SK-N-SH treated with all-trans-retinoic acid at 6 μM for 48 hours (cell line): ENCODE measurements at regions not wholly inside any gene's neighbourhood (a gene's known extent, or its start where the extent isn't known, plus 50 kb on each side); places are given as distances from the start of the nearest gene placed in this dataset.

Source experiments
- ATAC-seq: fragments of 200-7000 bp; cut with Tn5 transposase; 3 replicates; pipeline ENCODE4 v1.9.1; 2020; ENCODE audit warnings: mild to moderate bottlenecking, moderate library complexity
- ARNTL ChIP-seq: fragments of 450-650 bp; formaldehyde crosslinking; IDR thresholded peaks from 2 replicates; pipeline ENCODE4 v1.5.0; 2020; ENCODE audit warnings: low read depth, mild to moderate bottlenecking, moderate library complexity, borderline replicate concordance
- BACH2 ChIP-seq: fragments of 250-450 bp; sonication (Bioruptor Pico); IDR thresholded peaks from 2 replicates; pipeline ENCODE4 v1.9.0; 2021; ENCODE audit warnings: mild to moderate bottlenecking, borderline replicate concordance
- CREB5 ChIP-seq: fragments of 250-450 bp; sonication (Bioruptor Pico); IDR thresholded peaks from 2 replicates; pipeline ENCODE4 v1.5.1; 2020; ENCODE audit warnings: low read depth, mild to moderate bottlenecking, moderate library complexity
- CSDC2 ChIP-seq: fragments of 250-450 bp; sonication (Bioruptor Pico); IDR thresholded peaks from 2 replicates; pipeline ENCODE4 v1.5.0; 2020; ENCODE audit warnings: mild to moderate bottlenecking, moderate library complexity
- CSRNP3 ChIP-seq: fragments of 250-450 bp; sonication (Bioruptor Pico); IDR thresholded peaks from 2 replicates; pipeline ENCODE4 v1.5.1; 2021; ENCODE audit warnings: mild to moderate bottlenecking, moderate library complexity
- GLIS3 ChIP-seq: fragments of 250-450 bp; sonication (Bioruptor Pico); IDR thresholded peaks from 2 replicates; pipeline ENCODE4 v1.5.0; 2020; ENCODE audit warnings: mild to moderate bottlenecking, moderate library complexity
- ISL1 ChIP-seq: fragments of 250-450 bp; sonication (Bioruptor Pico); IDR thresholded peaks from 2 replicates; pipeline ENCODE4 v2.1.2; 2022; ENCODE audit warnings: mild to moderate bottlenecking, moderate library complexity
- OSR1 ChIP-seq: fragments of 250-450 bp; sonication (Bioruptor Pico); IDR thresholded peaks from 2 replicates; pipeline ENCODE4 v1.8.0; 2022; ENCODE audit warnings: moderate library complexity, mild to moderate bottlenecking, inconsistent platforms
- PATZ1 ChIP-seq: fragments of 250-450 bp; sonication (Bioruptor Pico); IDR thresholded peaks from 2 replicates; pipeline ENCODE4 v1.8.0; 2020; ENCODE audit warnings: mild to moderate bottlenecking, moderate library complexity, borderline replicate concordance
- POU6F1 ChIP-seq: fragments of 250-450 bp; sonication (Bioruptor Pico); IDR thresholded peaks from 2 replicates; pipeline ENCODE4 v1.8.0; 2021; ENCODE audit warnings: low read depth, mild to moderate bottlenecking, moderate library complexity, borderline replicate concordance
- PPARA ChIP-seq: fragments of 250-450 bp; sonication (Bioruptor Pico); IDR thresholded peaks from 2 replicates; pipeline ENCODE4 v1.5.0; 2020; ENCODE audit warnings: mild to moderate bottlenecking, borderline replicate concordance
- RARB ChIP-seq: fragments of 250-450 bp; sonication (Bioruptor Pico); IDR thresholded peaks from 2 replicates; pipeline ENCODE4 v1.8.0; 2021; ENCODE audit warnings: mild to moderate bottlenecking, moderate library complexity
- SNAI2 ChIP-seq: fragments of 250-450 bp; sonication (Bioruptor Pico); IDR thresholded peaks from 2 replicates; pipeline ENCODE4 v1.5.0; 2020; ENCODE audit warnings: mild to moderate bottlenecking, moderate library complexity
- TOX ChIP-seq: fragments of 250-450 bp; sonication (Bioruptor Pico); IDR thresholded peaks from 2 replicates; pipeline ENCODE4 v1.8.0; 2021; ENCODE audit warnings: mild to moderate bottlenecking, moderate library complexity, borderline replicate concordance
- ZC3H10 ChIP-seq: fragments of 250-450 bp; sonication (Bioruptor Pico); IDR thresholded peaks from 2 replicates; pipeline ENCODE4 v1.5.1; 2021; ENCODE audit warnings: mild to moderate bottlenecking, moderate library complexity
- ZFP3 ChIP-seq: fragments of 250-450 bp; sonication (Bioruptor Pico); IDR thresholded peaks from 2 replicates; pipeline ENCODE4 v1.5.0; 2020; ENCODE audit warnings: mild to moderate bottlenecking, moderate library complexity
- ZFP30 ChIP-seq: fragments of 450-650 bp; formaldehyde crosslinking; IDR thresholded peaks from 2 replicates; pipeline ENCODE4 v1.5.0; 2022; ENCODE audit warnings: mild to moderate bottlenecking, moderate library complexity
- ZNF565 ChIP-seq: fragments of 450-650 bp; formaldehyde crosslinking; conservative IDR thresholded peaks from 2 replicates; pipeline ENCODE4 v1.5.0; 2020; ENCODE audit warnings: low read depth, mild to moderate bottlenecking, moderate library complexity
- ZNF70 ChIP-seq: fragments of 450-650 bp; formaldehyde crosslinking; IDR thresholded peaks from 2 replicates; pipeline ENCODE4 v1.5.0; 2020; ENCODE audit warnings: mild to moderate bottlenecking, moderate library complexity
- ZNF8 ChIP-seq: fragments of 450-650 bp; formaldehyde crosslinking; IDR thresholded peaks from 2 replicates; pipeline ENCODE4 v1.5.0; 2020; ENCODE audit warnings: mild to moderate bottlenecking, moderate library complexity

GRCh38 chr3:115204475-115204874 lies 57.4 kb upstream of the ZBTB20 start:
- no peak for TF ChIP-seq ISL1 (CRISPR knock-in tag)
- no peak for ATAC-seq

- ATAC-seq = no peak
- TF ChIP-seq RARB (CRISPR knock-in tag) (no peak), TOX (CRISPR knock-in tag) (no peak), ZNF70 (CRISPR knock-in tag) (no peak), ZC3H10 (CRISPR knock-in tag) (no peak), CSRNP3 (no peak), CSDC2 (CRISPR knock-in tag) (no peak), ZFP3 (CRISPR knock-in tag) (no peak), PATZ1 (CRISPR knock-in tag) (no peak), OSR1 (CRISPR knock-in tag) (no peak), SNAI2 (CRISPR knock-in tag) (no peak), GLIS3 (CRISPR knock-in tag) (no peak), BACH2 (CRISPR knock-in tag) (no peak), CREB5 (CRISPR knock-in tag) (no peak), PPARA (CRISPR knock-in tag) (no peak), ISL1 (CRISPR knock-in tag) (no peak), ARNTL (CRISPR knock-in tag) (no peak)
- TF ChIP-seq, all 23 proteins: peak for 0
Observed at GRCh38 chr3:115208066-115208750, 61.1 kb upstream of the ZBTB20 start.

GRCh38 chr3:115211810-115212492 lies 64.9 kb upstream of the ZBTB20 start:
- no peak for ATAC-seq
- TF ChIP-seq CREB5 (CRISPR knock-in tag) (no peak), CSRNP3 (no peak), GLIS3 (CRISPR knock-in tag) (no peak), ZC3H10 (CRISPR knock-in tag) (no peak), ZNF70 (CRISPR knock-in tag) (no peak), PATZ1 (CRISPR knock-in tag) (no peak), ZNF8 (CRISPR knock-in tag) (no peak), PPARA (CRISPR knock-in tag) (no peak), ZFP3 (CRISPR knock-in tag) (no peak), ZFP30 (CRISPR knock-in tag) (no peak), ZNF565 (CRISPR knock-in tag) (no peak), POU6F1 (CRISPR knock-in tag) (no peak)
